A673 (cell line): ENCODE measurements at regions not wholly inside any gene's neighbourhood (a gene's known extent, or its start where the extent isn't known, plus 50 kb on each side); places are given as distances from the start of the nearest gene placed in this dataset.

ENCODE experiments used
- EZH2 ChIP-seq: fragments of 200-600 bp; sonication (generic); IDR thresholded peaks from 2 replicates; pipeline ENCODE4 v1.6.1; 2017; ENCODE audit warnings: borderline replicate concordance, low read depth, mild to moderate bottlenecking, mixed read lengths, antibody characterized with exemption, low read length; ENCODE audit not compliant: poor library complexity, severe bottlenecking
- TF ChIP-seq, protein P1 (sequence below): fragments of 300-800, 200-600 bp; sonication (generic); conservative IDR thresholded peaks from 2 replicates; pipeline ENCODE4 v1.5.1; 2017; ENCODE audit warnings: low read depth, mild to moderate bottlenecking, antibody characterized with exemption, low read length, moderate library complexity, mixed read lengths

GRCh38 chr10:128489324-128490247 is 363.4 kb upstream of the MKI67 start:
- TF ChIP-seq EZH2, result no peak
- TF ChIP-seq, protein P1, sequence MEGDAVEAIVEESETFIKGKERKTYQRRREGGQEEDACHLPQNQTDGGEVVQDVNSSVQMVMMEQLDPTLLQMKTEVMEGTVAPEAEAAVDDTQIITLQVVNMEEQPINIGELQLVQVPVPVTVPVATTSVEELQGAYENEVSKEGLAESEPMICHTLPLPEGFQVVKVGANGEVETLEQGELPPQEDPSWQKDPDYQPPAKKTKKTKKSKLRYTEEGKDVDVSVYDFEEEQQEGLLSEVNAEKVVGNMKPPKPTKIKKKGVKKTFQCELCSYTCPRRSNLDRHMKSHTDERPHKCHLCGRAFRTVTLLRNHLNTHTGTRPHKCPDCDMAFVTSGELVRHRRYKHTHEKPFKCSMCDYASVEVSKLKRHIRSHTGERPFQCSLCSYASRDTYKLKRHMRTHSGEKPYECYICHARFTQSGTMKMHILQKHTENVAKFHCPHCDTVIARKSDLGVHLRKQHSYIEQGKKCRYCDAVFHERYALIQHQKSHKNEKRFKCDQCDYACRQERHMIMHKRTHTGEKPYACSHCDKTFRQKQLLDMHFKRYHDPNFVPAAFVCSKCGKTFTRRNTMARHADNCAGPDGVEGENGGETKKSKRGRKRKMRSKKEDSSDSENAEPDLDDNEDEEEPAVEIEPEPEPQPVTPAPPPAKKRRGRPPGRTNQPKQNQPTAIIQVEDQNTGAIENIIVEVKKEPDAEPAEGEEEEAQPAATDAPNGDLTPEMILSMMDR, result no peak
